ENCODE measurements at regions not wholly inside any gene's neighbourhood (a gene's known extent, or its start where the extent isn't known, plus 50 kb on each side); places are given as distances from the start of the nearest gene placed in this dataset.

DNA sequence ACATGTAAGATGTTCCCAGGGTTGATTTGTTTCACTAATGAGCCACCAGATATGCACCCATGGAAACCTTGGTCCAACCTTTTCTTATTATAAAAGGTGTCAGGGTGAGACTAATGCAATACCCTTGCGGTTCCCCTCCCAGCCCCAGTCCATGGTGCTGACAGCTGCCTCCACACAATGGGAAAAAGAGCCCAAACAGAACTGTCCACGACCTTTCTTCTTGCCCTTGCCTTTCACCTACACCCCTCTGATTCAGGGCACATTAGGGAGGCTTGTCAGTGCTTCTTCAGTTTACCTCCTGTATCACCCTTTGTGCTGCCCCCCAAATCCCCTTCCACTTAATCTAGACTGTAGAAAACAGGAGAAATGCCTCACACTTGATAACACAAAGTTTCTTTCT lies 352.7 kb upstream of the CDH4 start:
- TF ChIP-seq, protein P1, sequence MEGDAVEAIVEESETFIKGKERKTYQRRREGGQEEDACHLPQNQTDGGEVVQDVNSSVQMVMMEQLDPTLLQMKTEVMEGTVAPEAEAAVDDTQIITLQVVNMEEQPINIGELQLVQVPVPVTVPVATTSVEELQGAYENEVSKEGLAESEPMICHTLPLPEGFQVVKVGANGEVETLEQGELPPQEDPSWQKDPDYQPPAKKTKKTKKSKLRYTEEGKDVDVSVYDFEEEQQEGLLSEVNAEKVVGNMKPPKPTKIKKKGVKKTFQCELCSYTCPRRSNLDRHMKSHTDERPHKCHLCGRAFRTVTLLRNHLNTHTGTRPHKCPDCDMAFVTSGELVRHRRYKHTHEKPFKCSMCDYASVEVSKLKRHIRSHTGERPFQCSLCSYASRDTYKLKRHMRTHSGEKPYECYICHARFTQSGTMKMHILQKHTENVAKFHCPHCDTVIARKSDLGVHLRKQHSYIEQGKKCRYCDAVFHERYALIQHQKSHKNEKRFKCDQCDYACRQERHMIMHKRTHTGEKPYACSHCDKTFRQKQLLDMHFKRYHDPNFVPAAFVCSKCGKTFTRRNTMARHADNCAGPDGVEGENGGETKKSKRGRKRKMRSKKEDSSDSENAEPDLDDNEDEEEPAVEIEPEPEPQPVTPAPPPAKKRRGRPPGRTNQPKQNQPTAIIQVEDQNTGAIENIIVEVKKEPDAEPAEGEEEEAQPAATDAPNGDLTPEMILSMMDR (IDR thresholded peaks at IDR 0.05) = no peak
- TF ChIP-seq EZH2 (IDR thresholded peaks at IDR 0.05) = no peak
